Nephron (organoid): ENCODE measurements at regions not wholly inside any gene's neighbourhood (a gene's known extent, or its start where the extent isn't known, plus 50 kb on each side); places are given as distances from the start of the nearest gene placed in this dataset.

Source experiments
- H3K27ac Mint-ChIP-seq, 3 experiments: 2 replicates each; pipeline ENCODE4 v1.8.0; 2020; ENCODE audit warnings: mixed read lengths in 3 of 3, mild to moderate bottlenecking in 2 of 3, moderate library complexity in 1 of 3
- H3K27me3 Mint-ChIP-seq: 2 replicates; pipeline ENCODE4 v1.8.0; 2021; ENCODE audit warnings: low read depth, mild to moderate bottlenecking, moderate library complexity, mixed read lengths
- H3K36me3 Mint-ChIP-seq: 2 replicates; pipeline ENCODE4 v1.8.0; 2020; ENCODE audit warnings: low read depth, mixed read lengths
- H3K4me1 Mint-ChIP-seq: 2 replicates; pipeline ENCODE4 v1.8.0; 2020; ENCODE audit warnings: mixed read lengths
- H3K4me3 Mint-ChIP-seq, 3 experiments: 2 replicates each; pipeline ENCODE4 v1.8.0; 2020; ENCODE audit warnings: mild to moderate bottlenecking in 3 of 3, mixed read lengths in 3 of 3, moderate library complexity in 2 of 3
- H3K9me3 Mint-ChIP-seq: 2 replicates; pipeline ENCODE4 v1.8.0; 2020; ENCODE audit warnings: mixed read lengths
- CTCF ChIP-seq, 3 experiments: fragments of 200-600 bp; sonication (generic); IDR thresholded peaks; one replicate each; pipeline ENCODE4 v1.5.0; 2021; ENCODE audit warnings: antibody characterized with exemption in 3 of 3; ENCODE audit not compliant: unreplicated experiment in 3 of 3

GRCh38 chr4:131304686-131305085 is 1844.4 kb upstream of the PCDH10 start:
- Mint-ChIP-seq H3K27ac (no peak overlapping the region), H3K9me3 (no peaks in the 10 kb centered on the region), H3K4me3 (no peak overlapping the region), H3K4me1 (no peaks in the 10 kb centered on the region), H3K27me3 (no peaks in the 10 kb centered on the region), H3K36me3 (no peaks in the 10 kb centered on the region)
- TF ChIP-seq CTCF (IDR thresholded peaks at IDR 0.05; ENCODE audit: unreplicated experiment in 3 of 3) = no peak

GRCh38 chr4:131309628-131310027 is 1839.5 kb upstream of the PCDH10 start:
- no peak for TF ChIP-seq CTCF (IDR thresholded peaks at IDR 0.05; ENCODE audit: unreplicated experiment in 3 of 3)
- H3K27me3 Mint-ChIP-seq = no peaks in the 10 kb centered on the region
- H3K4me1 Mint-ChIP-seq = no peaks in the 10 kb centered on the region
- no peaks in the 10 kb centered on the region for H3K36me3 Mint-ChIP-seq
- H3K27ac Mint-ChIP-seq = no peak overlapping the region
- no peaks in the 10 kb centered on the region for H3K9me3 Mint-ChIP-seq
- no peak overlapping the region for H3K4me3 Mint-ChIP-seq

- no peaks in the 10 kb centered on the region for H3K9me3 Mint-ChIP-seq
- no peak for TF ChIP-seq CTCF (IDR thresholded peaks at IDR 0.05; ENCODE audit: unreplicated experiment in 3 of 3)
- no peak overlapping the region for H3K27ac Mint-ChIP-seq
- no peaks in the 10 kb centered on the region for H3K36me3 Mint-ChIP-seq
- H3K4me3 Mint-ChIP-seq = no peak overlapping the region
- no peaks in the 10 kb centered on the region for H3K4me1 Mint-ChIP-seq
- H3K27me3 Mint-ChIP-seq = no peaks in the 10 kb centered on the region
These were observed 1833.0 kb upstream of the PCDH10 start for GRCh38 chr4:131316086-131316485.

GRCh38 chr4:131337936-131338335 is 1811.2 kb upstream of the PCDH10 start:
- Mint-ChIP-seq H3K36me3 (no peaks in the 10 kb centered on the region), H3K27me3 (no peaks in the 10 kb centered on the region), H3K4me3 (no peak overlapping the region), H3K9me3 (no peaks in the 10 kb centered on the region), H3K27ac (no peak overlapping the region), H3K4me1 (no peaks in the 10 kb centered on the region)
- TF ChIP-seq CTCF (IDR thresholded peaks at IDR 0.05; ENCODE audit: unreplicated experiment in 3 of 3) = no peak

- Mint-ChIP-seq H3K27me3 (no peaks in the 10 kb centered on the region), H3K27ac (no peak overlapping the region), H3K4me1 (no peaks in the 10 kb centered on the region), H3K9me3 (no peaks in the 10 kb centered on the region), H3K36me3 (no peaks in the 10 kb centered on the region), H3K4me3 (no peak overlapping the region)
- no peak for TF ChIP-seq CTCF (IDR thresholded peaks at IDR 0.05; ENCODE audit: unreplicated experiment in 3 of 3)
These were observed 1810.0 kb upstream of the PCDH10 start for GRCh38 chr4:131339137-131339536.

- Mint-ChIP-seq H3K9me3 (no peaks in the 10 kb centered on the region), H3K27ac (no peak overlapping the region), H3K27me3 (no peaks in the 10 kb centered on the region), H3K4me1 (no peaks in the 10 kb centered on the region), H3K4me3 (no peak overlapping the region), H3K36me3 (no peaks in the 10 kb centered on the region)
- TF ChIP-seq CTCF (IDR thresholded peaks at IDR 0.05; ENCODE audit: unreplicated experiment in 3 of 3) = no peak
These were observed 1804.3 kb upstream of the PCDH10 start for GRCh38 chr4:131344761-131345160.
